DOHH2 (cell line): ENCODE measurements at regions not wholly inside any gene's neighbourhood (a gene's known extent, or its start where the extent isn't known, plus 50 kb on each side); places are given as distances from the start of the nearest gene placed in this dataset.

ENCODE experiments used
- EZH2phosphoT487 ChIP-seq: fragments of 200-600 bp; sonication (generic); IDR thresholded peaks from 2 replicates; pipeline ENCODE4 v1.6.1; 2017; ENCODE audit warnings: borderline replicate concordance, mild to moderate bottlenecking, antibody characterized with exemption, low read length, moderate library complexity, mixed read lengths
- TF ChIP-seq, protein P1 (sequence below): fragments of 200-600 bp; sonication (generic); IDR thresholded peaks from one replicate; pipeline ENCODE4 v1.5.1; 2014; ENCODE audit warnings: antibody characterized with exemption, mild to moderate bottlenecking, low read depth, low read length; ENCODE audit not compliant: poor library complexity, severe bottlenecking

DNA sequence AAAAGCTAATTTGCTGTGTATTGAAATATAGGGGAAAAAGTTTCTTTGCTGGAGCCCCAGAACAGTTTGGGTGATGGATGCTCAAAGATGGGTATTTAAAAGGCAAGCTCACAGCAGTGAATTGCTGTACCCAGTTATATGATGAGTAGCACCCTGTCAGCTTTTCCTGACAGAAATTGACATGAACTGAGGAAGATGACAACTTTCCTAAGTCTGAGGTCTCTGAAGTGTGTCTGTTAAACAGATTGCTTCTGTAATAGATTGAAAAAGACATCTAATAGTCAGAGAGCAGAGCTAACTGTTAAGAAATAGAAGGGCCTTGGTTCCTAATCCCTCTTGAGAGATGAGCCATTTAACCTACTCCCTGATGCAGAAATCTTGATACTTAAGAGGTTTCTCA is 1278.0 kb upstream of the ALCAM start:
- TF ChIP-seq, protein P1, sequence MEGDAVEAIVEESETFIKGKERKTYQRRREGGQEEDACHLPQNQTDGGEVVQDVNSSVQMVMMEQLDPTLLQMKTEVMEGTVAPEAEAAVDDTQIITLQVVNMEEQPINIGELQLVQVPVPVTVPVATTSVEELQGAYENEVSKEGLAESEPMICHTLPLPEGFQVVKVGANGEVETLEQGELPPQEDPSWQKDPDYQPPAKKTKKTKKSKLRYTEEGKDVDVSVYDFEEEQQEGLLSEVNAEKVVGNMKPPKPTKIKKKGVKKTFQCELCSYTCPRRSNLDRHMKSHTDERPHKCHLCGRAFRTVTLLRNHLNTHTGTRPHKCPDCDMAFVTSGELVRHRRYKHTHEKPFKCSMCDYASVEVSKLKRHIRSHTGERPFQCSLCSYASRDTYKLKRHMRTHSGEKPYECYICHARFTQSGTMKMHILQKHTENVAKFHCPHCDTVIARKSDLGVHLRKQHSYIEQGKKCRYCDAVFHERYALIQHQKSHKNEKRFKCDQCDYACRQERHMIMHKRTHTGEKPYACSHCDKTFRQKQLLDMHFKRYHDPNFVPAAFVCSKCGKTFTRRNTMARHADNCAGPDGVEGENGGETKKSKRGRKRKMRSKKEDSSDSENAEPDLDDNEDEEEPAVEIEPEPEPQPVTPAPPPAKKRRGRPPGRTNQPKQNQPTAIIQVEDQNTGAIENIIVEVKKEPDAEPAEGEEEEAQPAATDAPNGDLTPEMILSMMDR: no peak
- TF ChIP-seq EZH2phosphoT487: no peak
